Adrenal gland (tissue), 5 donors: ENCODE measurements at regions not wholly inside any gene's neighbourhood (a gene's known extent, or its start where the extent isn't known, plus 50 kb on each side); places are given as distances from the start of the nearest gene placed in this dataset.

Experiments used
- POLR2A ChIP-seq, 2 donors: fragments of 450-650 bp; IDR thresholded peaks; one replicate each; pipeline ENCODE4 v1.6.1; 2017; ENCODE audit warnings: antibody characterized with exemption in 2 of 2, mild to moderate bottlenecking in 2 of 2, moderate library complexity in 1 of 2
- TF ChIP-seq, protein P1 (sequence below), 6 experiments: fragments of 450-650 bp in 4 of 6; fragments of 200-600 bp in 2 of 6; sonication (generic) in 1 of 6; IDR thresholded peaks; 1 replicate in 5 of 6; 2 replicates in 1 of 6; pipeline versions ENCODE4 v1.5.1 to v1.8.0; 2016 to 2021; ENCODE audit warnings: antibody characterized with exemption in 6 of 6, mild to moderate bottlenecking in 2 of 6, moderate library complexity in 1 of 6
- donor health status: DM: no; HTN: no; CAD: no.

DNA sequence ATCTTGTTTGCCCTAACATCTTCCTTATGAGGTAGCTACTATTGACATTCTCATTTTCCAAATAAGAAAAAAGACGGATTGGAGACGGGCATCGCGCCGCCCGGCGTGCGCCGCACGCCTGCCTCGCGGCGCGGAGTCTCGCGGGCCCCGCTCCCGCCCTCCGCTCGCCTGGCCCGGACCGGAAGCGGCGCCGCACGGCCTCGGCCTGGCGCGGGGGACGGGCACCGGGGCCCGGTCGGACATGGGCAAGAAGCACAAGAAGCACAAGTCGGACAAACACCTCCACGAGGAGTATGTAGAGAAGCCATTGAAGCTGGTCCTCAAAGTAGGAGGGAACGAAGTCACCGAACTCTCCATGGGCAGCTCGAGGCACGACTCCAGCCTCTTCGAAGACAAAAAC, 112.0 kb downstream of the IL12A start:
- TF ChIP-seq, protein P1, sequence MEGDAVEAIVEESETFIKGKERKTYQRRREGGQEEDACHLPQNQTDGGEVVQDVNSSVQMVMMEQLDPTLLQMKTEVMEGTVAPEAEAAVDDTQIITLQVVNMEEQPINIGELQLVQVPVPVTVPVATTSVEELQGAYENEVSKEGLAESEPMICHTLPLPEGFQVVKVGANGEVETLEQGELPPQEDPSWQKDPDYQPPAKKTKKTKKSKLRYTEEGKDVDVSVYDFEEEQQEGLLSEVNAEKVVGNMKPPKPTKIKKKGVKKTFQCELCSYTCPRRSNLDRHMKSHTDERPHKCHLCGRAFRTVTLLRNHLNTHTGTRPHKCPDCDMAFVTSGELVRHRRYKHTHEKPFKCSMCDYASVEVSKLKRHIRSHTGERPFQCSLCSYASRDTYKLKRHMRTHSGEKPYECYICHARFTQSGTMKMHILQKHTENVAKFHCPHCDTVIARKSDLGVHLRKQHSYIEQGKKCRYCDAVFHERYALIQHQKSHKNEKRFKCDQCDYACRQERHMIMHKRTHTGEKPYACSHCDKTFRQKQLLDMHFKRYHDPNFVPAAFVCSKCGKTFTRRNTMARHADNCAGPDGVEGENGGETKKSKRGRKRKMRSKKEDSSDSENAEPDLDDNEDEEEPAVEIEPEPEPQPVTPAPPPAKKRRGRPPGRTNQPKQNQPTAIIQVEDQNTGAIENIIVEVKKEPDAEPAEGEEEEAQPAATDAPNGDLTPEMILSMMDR (IDR thresholded peaks at IDR 0.05): no peak
- TF ChIP-seq POLR2A (IDR thresholded peaks at IDR 0.05): no peak
